ENCODE measurements at regions not wholly inside any gene's neighbourhood (a gene's known extent, or its start where the extent isn't known, plus 50 kb on each side); places are given as distances from the start of the nearest gene placed in this dataset.
"Not testable (repeated sequence)": the region's sequence is repeated elsewhere in the genome, so short reads cannot be mapped to it uniquely, and the experiment has no call there.

DNA sequence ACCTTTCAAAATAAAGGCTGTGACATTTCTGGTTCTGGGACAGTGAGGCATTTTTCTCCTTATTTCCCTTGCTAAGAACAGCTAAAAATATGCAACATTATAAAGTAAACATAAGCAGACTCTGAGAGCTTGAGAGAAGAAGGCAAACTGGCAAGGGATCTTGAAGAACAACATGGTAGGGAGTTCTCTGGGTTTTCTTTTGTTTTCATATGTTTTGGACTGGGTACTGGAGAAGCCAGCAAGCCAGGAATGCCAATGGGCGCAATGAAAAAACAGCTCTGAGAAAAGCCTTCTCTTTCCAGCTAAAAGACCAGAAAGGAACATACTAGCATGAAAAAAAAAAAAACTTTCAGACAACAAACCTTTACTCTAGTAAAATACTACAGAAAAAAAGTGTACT lies 351.4 kb upstream of the HS6ST1 start:
- DNase-seq (ENCODE audit: low read depth in 1 of 2, low spot score in 1 of 2) = no peak

DNA sequence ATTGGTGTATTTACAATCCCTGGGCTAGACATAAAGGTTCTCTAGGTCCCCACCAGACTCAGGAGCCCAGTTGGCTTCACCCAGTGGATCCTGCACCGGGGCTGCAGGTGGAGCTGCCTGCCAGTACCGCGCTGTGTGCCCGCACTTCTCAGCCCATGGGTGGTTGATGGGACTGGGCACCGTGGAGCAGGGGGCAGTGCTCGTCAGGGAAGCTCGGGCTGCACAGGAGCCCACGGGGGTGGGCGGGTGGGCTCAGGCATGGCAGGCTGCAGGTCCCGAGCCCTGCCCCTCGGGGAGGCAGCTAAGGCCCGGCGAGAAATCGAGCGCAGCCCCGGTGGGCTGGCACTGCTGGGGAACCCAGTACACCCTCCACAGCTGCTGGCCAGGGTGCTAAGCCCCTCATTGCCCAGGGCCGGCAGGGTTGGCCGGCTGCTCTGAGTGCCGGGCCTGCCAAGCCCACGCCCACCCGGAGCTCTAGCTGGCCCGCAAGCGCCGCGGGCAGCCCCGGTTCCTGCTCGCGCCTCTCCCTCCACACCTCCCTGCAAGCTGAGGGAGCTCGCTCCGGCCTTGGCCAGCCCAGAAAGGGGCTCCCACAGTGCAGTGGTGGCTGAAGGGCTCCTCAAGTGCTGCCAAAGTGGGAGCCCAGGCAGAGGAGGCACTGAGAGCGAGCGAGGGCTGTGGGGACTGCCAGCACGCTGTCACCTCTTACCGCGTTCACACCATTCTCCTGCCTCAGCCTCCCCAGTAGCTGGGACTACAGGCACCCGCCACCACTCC lies 353.5 kb upstream of the HS6ST1 start:
- not testable (repeated sequence) for DNase-seq (ENCODE audit: low read depth in 1 of 2, low spot score in 1 of 2)

- not testable (repeated sequence) for DNase-seq (ENCODE audit: low read depth in 1 of 2, low spot score in 1 of 2)
Observed at GRCh38 chr2:128679680-128680079, 361.0 kb upstream of the HS6ST1 start.

- DNase-seq (ENCODE audit: low read depth in 1 of 2, low spot score in 1 of 2) = no peak
Observed at GRCh38 chr2:128681507-128681906, 362.8 kb upstream of the HS6ST1 start.

- DNase-seq (ENCODE audit: low read depth in 1 of 2, low spot score in 1 of 2) = no peak
Observed at GRCh38 chr2:128682266-128682665, 363.6 kb upstream of the HS6ST1 start.

DNA sequence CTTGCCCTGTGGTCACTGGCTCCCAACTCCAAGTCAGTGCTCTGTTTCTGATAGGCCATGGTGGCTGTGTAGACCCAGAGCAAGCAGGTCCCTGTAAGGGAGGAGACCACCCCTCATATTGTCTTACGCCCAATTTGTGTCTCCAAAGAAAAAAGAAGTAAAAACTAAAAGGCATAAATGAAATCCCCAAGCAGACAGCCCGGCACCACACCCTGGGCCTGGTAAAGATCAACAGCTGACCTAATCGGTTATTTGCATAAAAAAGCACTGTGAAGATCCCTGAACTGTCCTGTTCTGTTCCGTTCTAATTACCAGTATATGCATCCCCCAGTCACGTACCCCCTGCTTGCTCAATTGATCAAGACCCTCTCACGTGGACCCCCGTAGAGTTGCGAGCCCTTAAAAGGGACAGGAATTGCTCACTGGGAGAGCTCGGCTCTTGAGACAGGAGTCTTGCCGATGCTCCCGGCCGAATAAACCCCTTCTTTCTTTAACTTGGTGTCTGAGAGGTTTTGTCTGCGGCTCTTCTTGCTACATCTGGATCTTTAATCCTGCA lies 364.1 kb upstream of the HS6ST1 start:
- DNase-seq (ENCODE audit: low read depth in 1 of 2, low spot score in 1 of 2) = no peak

DNA sequence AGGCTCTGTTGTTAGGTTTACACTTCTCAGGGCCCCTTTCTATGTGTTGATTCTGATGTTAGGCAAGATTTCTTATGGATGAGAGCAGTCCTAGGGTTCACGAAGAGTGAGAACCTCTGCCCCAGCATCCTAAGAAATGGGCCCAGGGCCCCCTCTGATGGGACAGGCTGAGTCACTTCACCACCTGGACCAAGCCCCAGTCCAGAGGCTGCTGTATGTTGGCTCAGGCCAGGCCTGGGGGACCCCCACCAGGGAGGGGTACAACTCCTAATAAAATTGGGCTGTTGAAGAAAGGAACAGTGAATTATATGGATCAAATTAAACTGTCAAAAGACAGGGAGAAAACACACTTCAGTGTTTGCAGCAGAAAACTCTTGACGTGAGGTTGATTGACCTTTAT lies 365.9 kb upstream of the HS6ST1 start:
- DNase-seq (ENCODE audit: low read depth in 1 of 2, low spot score in 1 of 2) = no peak

DNA sequence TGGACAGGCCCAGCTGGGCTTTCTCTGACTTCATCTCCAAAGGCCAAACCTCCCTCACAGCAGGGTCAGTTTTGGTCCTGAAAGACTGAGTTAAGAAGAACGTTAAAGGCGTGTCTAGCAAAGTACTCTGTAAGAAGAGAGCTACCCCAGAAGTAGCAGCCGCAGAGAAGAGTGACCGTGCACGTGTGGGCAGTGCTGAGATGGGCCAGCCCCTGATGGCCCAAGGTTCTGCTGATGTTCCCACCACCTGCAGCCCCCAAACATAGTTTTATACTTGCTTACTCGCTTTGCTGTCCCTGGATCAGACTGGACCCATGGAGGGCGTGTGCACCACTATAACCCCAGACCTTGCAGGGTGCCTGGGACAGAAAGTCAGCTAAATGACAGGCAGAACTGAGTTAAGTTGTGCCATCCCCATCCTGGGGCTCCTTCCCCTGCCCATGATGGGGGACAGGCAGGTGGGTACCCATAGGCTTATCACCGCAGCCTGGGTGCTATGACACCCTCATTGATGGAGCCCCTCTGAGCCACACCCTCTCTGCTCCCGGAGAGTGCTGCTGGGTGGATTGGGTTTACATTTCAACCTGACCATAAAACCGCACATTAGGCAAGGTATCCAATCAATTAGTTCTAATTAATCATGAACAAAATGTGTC lies 367.3 kb upstream of the HS6ST1 start:
- no peak for DNase-seq (ENCODE audit: low read depth in 1 of 2, low spot score in 1 of 2)

GRCh38 chr2:128686497-128686859 lies 367.8 kb upstream of the HS6ST1 start:
- no peak for DNase-seq (ENCODE audit: low read depth in 1 of 2, low spot score in 1 of 2)

DNA sequence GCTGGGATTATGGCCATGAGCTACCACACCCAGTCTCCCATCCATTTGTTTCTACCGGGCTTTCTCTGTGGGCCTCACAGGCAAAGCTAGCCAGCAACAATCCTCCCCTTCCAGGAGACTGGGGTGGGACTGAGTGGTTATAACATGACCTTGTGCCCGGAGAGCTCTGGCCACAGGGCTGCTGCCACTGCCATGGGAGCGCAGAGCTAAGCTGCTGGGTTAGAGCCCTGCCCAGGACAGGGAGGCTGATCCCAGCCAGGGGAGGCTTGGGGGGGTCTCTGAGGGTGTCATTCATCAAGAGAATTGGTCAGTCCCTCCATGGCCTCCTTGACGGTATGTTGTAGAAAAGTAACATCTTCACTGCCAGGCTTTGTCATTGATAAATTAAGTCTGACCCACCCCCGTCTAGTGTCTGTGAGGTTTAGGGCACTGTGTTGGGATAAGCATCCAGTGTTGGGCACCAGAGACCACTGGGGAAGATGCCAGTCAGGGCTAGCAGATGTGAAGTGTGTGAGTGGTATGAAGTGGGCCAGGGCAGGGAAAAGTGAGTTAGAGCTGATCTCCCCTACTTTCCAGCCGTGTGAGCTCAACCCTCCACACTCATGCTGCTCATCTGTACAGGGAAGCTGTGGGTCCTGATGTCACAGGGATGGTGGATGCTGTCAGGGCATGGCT lies 368.4 kb upstream of the HS6ST1 start:
- DNase-seq (ENCODE audit: low read depth in 1 of 2, low spot score in 1 of 2) = no peak

DNA sequence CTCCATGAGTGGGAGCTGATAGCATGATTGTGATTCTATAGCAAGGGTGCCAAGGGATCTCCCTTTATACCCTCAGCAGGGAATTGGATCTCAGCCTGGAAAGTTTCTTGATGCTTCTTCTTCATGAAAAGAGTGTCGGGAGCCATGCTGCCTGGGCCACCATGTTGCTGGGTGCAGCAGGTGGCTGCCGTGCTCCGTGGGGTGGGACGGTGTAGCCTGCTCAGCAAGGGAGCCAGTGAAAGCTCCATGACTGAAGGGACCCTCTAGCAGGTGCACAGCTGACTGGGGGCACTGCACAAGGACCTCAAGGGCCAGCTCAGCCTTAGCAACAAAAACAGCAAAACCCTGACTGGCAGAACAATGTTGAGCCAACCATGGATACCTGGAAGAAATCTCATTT lies 368.9 kb upstream of the HS6ST1 start:
- DNase-seq (ENCODE audit: low read depth in 1 of 2, low spot score in 1 of 2) = no peak

GRCh38 chr2:128689971-128690370 lies 371.3 kb upstream of the HS6ST1 start:
- no peak for DNase-seq (ENCODE audit: low read depth in 1 of 2, low spot score in 1 of 2)

DNA sequence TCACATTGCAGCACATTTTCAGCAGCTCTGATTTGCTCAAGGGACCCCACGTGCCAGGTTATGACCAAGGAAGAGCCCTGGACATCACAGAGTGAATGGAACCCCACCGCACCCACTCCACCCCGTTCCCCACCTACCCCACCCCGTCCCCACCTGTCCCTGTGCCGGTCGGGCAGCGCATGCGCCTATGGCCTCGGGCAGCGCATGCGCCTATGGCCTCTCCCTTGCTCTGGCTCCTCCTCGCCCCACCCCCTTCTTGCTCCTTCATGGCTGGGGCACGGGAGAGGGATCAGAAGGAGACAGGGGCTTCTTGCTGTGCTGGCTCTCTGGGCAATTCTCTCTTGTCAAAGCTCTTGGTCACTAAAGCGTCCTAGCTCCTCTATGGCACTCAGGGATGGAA lies 371.8 kb upstream of the HS6ST1 start:
- no peak for DNase-seq (ENCODE audit: low read depth in 1 of 2, low spot score in 1 of 2)

- DNase-seq (ENCODE audit: low read depth in 1 of 2, low spot score in 1 of 2) = no peak
Observed at GRCh38 chr2:128690869-128691268, 372.2 kb upstream of the HS6ST1 start.

DNA sequence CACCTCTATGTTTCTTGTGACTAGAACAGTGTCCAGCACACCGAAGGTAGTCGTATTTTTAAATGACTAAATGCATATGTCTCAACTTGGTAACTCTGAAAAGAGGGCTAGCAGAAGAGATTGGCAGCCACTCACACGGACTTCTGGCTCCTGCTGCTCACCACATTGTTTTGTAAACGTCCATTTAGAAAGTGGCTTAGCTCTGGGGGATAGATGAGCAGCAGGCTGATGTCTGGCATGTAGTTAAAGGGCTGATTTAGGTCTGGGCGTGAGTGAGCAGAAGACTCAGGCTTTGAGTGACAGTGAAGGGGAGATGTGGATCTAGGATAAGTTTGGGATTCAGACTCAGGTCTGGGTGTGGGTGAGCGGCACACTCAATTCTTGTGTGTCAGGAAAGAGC lies 372.9 kb upstream of the HS6ST1 start:
- no peak for DNase-seq (ENCODE audit: low read depth in 1 of 2, low spot score in 1 of 2)

DNA sequence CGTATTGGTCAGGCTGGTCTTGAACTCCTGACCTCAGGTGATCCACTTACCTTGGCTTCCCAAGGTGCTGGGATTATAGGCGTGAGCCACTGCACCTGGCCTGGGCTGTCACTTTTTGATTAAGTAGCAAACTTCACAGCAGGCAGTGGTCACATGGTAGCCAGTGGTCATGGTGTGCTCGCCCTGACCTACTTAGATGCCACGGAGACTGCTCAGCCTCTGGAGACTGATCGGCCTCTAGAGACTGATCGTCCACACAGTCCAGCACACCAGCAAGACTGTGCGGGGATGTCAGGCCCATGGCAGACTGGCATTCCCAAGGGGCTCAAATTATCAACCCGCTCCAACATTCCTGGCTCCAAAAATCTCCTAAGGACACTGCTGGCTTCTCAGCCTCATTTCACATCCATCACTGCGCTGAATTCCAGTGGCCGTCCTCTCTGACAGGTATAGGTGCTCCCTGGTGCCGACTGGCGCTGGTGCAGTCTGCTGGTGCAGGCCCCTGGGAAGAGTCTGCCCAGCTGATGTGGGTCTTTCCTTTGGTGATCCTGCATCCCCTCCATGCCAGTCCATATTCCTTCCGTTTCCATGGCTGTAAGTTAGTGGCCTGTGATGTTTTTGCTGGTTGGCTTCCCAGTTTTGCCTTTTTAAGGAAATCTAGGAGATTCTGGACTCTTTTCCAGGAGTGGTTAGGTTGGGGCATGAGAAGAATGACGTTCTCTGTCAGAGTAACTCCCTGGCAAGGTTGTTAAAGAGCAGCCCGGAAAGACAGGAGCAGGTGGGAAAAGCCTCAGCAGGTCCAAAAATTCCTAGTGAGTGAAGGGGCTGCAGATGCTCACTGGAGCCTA lies 374.5 kb upstream of the HS6ST1 start:
- no peak for DNase-seq (ENCODE audit: low read depth in 1 of 2, low spot score in 1 of 2)

- no peak for DNase-seq (ENCODE audit: low read depth in 1 of 2, low spot score in 1 of 2)
Observed at GRCh38 chr2:128693743-128694029, 375.0 kb upstream of the HS6ST1 start.

- no peak for DNase-seq (ENCODE audit: low read depth in 1 of 2, low spot score in 1 of 2)
Observed at GRCh38 chr2:128695646-128696220, 377.1 kb upstream of the HS6ST1 start.

- DNase-seq (ENCODE audit: low read depth in 1 of 2, low spot score in 1 of 2) = no peak
Observed at GRCh38 chr2:128696421-128696820, 377.8 kb upstream of the HS6ST1 start.

DNA sequence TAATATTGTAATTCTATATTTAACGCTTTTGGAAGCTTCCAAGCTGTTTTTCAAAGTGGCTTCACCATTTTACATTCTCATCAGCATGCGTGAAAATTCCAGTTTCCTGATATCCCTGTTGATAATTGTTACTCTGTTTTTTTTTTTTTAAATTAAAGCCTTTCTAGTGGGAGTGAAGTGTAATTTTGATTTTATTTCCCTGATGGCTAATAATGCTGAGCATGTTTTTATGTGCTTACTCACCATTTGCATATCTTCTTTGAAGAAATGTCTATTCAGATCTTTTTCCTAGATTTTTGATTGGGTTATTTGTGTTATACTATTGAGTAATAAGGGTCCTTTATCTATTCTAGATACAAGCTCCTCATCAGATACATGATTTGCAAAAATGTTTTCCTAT lies 382.8 kb upstream of the HS6ST1 start:
- DNase-seq (ENCODE audit: low read depth in 1 of 2, low spot score in 1 of 2) = no peak

DNA sequence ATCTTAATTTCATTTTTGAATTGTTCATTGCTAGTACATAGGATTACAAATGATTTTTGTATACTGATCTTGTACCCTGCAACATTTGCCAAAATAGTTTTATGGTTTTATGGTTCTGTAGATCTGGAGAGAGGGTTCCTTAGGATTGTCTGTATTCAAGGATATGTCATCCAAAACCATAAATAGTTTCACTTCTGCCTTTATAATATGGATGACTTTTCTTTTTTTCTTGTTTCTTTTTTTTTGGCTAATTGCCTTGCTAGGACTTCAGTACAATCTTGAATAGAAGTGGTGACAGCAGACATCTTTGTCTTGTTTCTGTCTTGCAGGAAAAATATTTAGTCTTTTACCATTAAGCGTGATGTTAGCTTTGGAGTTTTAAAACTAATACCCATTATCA lies 383.9 kb upstream of the HS6ST1 start:
- DNase-seq (ENCODE audit: low read depth in 1 of 2, low spot score in 1 of 2) = no peak
